Spleen (tissue), 11 donors: ENCODE measurements at regions not wholly inside any gene's neighbourhood (a gene's known extent, or its start where the extent isn't known, plus 50 kb on each side); places are given as distances from the start of the nearest gene placed in this dataset.

Experiments used
- DNase-seq: peaks from one replicate; pipeline ENCODE4 v3.0.0-alpha.2; 2020
- H3K27ac ChIP-seq, 8 donors: fragments of 200-600 bp; sonication (generic) in 7 of 8; 1 replicate in 4 of 8; 2 replicates in 4 of 8; pipeline versions ENCODE4 v1.5.0 to v1.8.0; 2016 to 2021; ENCODE audit warnings: inconsistent platforms in 4 of 8, mild to moderate bottlenecking in 4 of 8, moderate library complexity in 1 of 8
- H3K27me3 ChIP-seq, 7 donors: fragments of 200-600 bp; sonication (generic) in 6 of 7; replicated peaks in 1 of 7; 1 replicate in 4 of 7; 2 replicates in 3 of 7; pipeline versions ENCODE4 v1.5.0 to v1.8.0; 2016 to 2021; ENCODE audit warnings: inconsistent platforms in 3 of 7, mild to moderate bottlenecking in 1 of 7
- H3K36me3 ChIP-seq, 6 donors: fragments of 200-600 bp; sonication (generic) in 5 of 6; 1 replicate in 4 of 6; 2 replicates in 2 of 6; pipeline versions ENCODE4 v1.5.0 to v1.8.0; 2016 to 2021; ENCODE audit warnings: inconsistent platforms in 2 of 6
- H3K4me1 ChIP-seq, 6 donors: fragments of 200-600 bp; sonication (generic) in 5 of 6; 1 replicate in 3 of 6; 2 replicates in 3 of 6; pipeline versions ENCODE4 v1.5.0 to v1.8.0; 2016 to 2021; ENCODE audit warnings: inconsistent platforms in 3 of 6
- H3K4me3 ChIP-seq, 8 donors: fragments of 200-600 bp; sonication (generic) in 7 of 8; 1 replicate in 4 of 8; 2 replicates in 4 of 8; pipeline versions ENCODE4 v1.5.0 to v1.8.0; 2016 to 2021; ENCODE audit warnings: inconsistent platforms in 4 of 8, mild to moderate bottlenecking in 4 of 8, moderate library complexity in 2 of 8
- H3K9me3 ChIP-seq, 8 donors: fragments of 200-600 bp; sonication (generic) in 7 of 8; 1 replicate in 4 of 8; 2 replicates in 4 of 8; pipeline versions ENCODE4 v1.5.0 to v1.8.0; 2016 to 2021; ENCODE audit warnings: inconsistent platforms in 4 of 8
- POLR2A ChIP-seq, 3 donors: fragments of 450-650 bp; IDR thresholded peaks; one replicate each; pipeline ENCODE4 v1.5.1; 2017; ENCODE audit warnings: antibody characterized with exemption in 3 of 3, mild to moderate bottlenecking in 1 of 3
- POLR2AphosphoS5 ChIP-seq, 3 donors: sonication (generic); formaldehyde crosslinking; IDR thresholded peaks; one replicate each; pipeline ENCODE4 v1.5.1; 2017; ENCODE audit warnings: antibody characterized with exemption in 3 of 3
- WGBS, 5 donors: extraction: QIAGEN DNeasy Blood & Tissue Kit in 3 of 5; methylation state at CpG; one replicate each; pipeline versions ENCODE4 v1.1.5 to v1.1.7; 2013 to 2018; 5-methylcytosine and 5-hydroxymethylcytosine counted together
- intact Hi-C: fragments of 100-400 bp; cut with DNase I; formaldehyde crosslinking; loops from one replicate; pipeline ENCODE4 v1.15.0; 2023; ENCODE audit warnings: low total_unique reads
- TF ChIP-seq, protein P1 (sequence below), 11 experiments: fragments of 200-600 bp in 7 of 11; fragments of 450-650 bp in 4 of 11; sonication (generic) in 4 of 11; IDR thresholded peaks in 8 of 11; conservative IDR thresholded peaks in 3 of 11; 1 replicate in 7 of 11; 2 replicates in 4 of 11; pipeline versions ENCODE4 v1.4.0 to v1.8.0; 2016 to 2021; ENCODE audit warnings: antibody characterized with exemption in 11 of 11, inconsistent platforms in 4 of 11, mild to moderate bottlenecking in 1 of 11
- donor health status: healthy with polysubstance abuse.
- donor health status: DM: no; HTN: no; CAD: no; lungs with moderate emphysema.
- donor health status: DM: no; HTN: no; CAD: no.
- donor health status: Bipolar disorder and iron deficiency.
- donor health status: healthy.
- donor health status: DM: no; HTN: no; CAD: no.
- donor health status: DM: yes; HTN: yes; CAD: no.

DNA sequence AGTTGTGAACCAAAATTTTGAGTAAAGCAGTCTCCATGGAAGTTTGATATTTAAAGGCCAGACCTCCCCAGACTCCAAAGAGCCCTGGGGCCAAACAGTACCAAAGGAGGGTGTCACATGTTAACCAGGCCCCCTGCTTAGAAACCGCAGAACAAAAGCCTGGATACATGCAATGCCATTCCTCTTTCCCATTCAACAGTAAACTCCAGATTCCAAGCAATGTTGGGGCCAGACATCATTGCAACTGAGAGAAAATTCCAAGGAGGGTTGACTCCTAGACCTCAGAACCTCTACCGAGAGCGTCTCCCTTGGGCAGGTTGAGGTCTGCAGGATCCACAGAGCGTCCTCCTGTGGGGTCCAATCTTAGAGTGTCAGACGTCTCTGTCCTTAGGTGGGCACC is 404.4 kb upstream of the SYT4 start:
- intact Hi-C loops = no loop called here
- no peaks in the 10 kb centered on the region for H3K9me3 ChIP-seq
- WGBS, 5 donors = 84 to 93% (median 87%) methylated on average over 5 of the region's 5 CpGs

DNA sequence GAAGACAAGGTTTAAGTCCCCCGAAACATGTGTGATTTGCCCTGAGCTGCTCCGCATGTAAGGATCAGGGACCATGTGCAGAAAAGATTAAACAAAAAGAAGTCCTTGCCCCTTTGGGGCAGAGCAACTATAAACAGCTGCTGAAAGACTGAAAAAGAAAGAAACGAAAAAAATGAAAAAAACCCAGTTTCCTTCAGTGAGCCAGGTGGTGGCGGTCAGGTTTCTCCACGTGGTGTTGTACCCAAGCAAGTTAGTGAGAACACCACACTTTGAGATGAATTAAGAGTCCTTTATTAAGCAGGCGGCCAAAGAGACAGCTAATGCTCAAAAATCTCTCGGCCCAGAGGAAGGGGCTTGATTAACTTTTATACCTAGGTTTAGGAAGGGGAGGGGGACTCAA is 404.9 kb upstream of the SYT4 start:
- H3K36me3 ChIP-seq = no peaks in the 10 kb centered on the region
- no peaks in the 10 kb centered on the region for H3K27me3 ChIP-seq
- DNase-seq = no peak
- intact Hi-C loops = no loop called here
- H3K9me3 ChIP-seq = no peaks in the 10 kb centered on the region
- H3K4me1 ChIP-seq = no peaks in the 10 kb centered on the region
- H3K4me3 ChIP-seq = no peak overlapping the region
- TF ChIP-seq, protein P1, sequence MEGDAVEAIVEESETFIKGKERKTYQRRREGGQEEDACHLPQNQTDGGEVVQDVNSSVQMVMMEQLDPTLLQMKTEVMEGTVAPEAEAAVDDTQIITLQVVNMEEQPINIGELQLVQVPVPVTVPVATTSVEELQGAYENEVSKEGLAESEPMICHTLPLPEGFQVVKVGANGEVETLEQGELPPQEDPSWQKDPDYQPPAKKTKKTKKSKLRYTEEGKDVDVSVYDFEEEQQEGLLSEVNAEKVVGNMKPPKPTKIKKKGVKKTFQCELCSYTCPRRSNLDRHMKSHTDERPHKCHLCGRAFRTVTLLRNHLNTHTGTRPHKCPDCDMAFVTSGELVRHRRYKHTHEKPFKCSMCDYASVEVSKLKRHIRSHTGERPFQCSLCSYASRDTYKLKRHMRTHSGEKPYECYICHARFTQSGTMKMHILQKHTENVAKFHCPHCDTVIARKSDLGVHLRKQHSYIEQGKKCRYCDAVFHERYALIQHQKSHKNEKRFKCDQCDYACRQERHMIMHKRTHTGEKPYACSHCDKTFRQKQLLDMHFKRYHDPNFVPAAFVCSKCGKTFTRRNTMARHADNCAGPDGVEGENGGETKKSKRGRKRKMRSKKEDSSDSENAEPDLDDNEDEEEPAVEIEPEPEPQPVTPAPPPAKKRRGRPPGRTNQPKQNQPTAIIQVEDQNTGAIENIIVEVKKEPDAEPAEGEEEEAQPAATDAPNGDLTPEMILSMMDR (IDR thresholded peaks at IDR 0.05 in 8 of 11, conservative IDR thresholded peaks at IDR 0.05 in 3 of 11) = no peak
- TF ChIP-seq POLR2AphosphoS5 (IDR thresholded peaks at IDR 0.05) (no peak), POLR2A (IDR thresholded peaks at IDR 0.05) (no peak)
- 79 to 90% (median 86%) methylated on average over 7 of the region's 7 CpGs for WGBS, 5 donors
- no peak overlapping the region for H3K27ac ChIP-seq

More for the DNA sequence above, 404.4 kb upstream of the SYT4 start:
- Histone ChIP-seq H3K4me1 (no peaks in the 10 kb centered on the region), H3K27ac (no peak overlapping the region), H3K27me3 (no peaks in the 10 kb centered on the region), H3K4me3 (no peak overlapping the region), H3K36me3 (no peaks in the 10 kb centered on the region)
- TF ChIP-seq, protein P1 (IDR thresholded peaks at IDR 0.05 in 8 of 11, conservative IDR thresholded peaks at IDR 0.05 in 3 of 11) = no peak
- TF ChIP-seq POLR2A (IDR thresholded peaks at IDR 0.05) = no peak
- no peak for TF ChIP-seq POLR2AphosphoS5 (IDR thresholded peaks at IDR 0.05)
- no peak for DNase-seq

DNA sequence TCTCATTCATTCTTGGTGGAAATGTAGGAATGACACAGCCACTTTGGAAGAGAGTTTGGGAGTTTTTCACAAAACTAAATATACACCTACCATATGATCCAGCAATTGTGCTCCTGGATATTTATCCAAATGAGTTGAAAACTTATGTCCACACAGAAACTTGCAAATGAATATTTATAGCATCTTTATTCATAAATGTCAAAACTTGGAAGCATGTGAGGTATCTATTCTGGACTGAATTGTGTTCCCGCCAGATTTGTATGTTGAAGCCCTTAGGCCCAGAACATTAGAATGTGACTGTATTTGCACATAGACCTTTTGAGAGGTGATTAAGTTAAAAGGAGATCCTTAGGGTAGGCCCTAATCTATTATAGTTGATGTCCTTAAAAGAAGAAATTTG is 409.4 kb upstream of the SYT4 start:
- WGBS, 5 donors = 90 to 100% (median 97%) methylated on average over 1 of the region's 1 CpG

DNA sequence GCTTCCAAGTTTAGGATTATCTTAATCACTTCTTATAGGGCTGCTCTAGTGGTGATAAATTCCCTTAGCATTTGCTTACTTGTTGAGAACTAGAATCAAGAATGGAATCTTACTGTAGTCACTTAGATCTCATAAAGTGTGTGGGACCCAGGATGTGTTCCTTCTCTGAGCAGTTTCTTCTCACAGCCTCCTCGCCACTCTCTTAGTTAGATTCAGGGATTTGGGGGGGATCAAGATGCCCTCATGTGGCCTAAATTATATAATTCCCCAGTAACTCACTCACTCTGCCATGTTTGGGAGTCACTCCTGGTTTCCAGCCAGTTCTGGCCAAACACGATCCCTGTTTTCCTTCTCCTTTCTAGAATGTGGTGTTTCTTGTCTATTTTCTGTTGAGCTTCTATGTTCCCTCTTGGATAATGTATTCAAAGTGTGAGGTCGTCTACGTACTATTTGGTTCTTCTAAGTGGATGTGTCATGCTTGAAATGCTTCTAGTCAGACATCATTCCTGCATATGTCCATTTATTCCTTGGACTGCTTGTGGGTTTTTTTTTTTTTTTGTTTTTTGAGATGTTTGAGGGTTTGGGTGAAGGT is 414.9 kb upstream of the SYT4 start:
- H3K4me1 ChIP-seq = no peaks in the 10 kb centered on the region
- no peaks in the 10 kb centered on the region for H3K27me3 ChIP-seq
- WGBS, 5 donors = 81 to 93% (median 82%) methylated on average over 4 of the region's 4 CpGs
- H3K36me3 ChIP-seq = no peaks in the 10 kb centered on the region
- TF ChIP-seq POLR2AphosphoS5 (IDR thresholded peaks at IDR 0.05) = no peak
- TF ChIP-seq, protein P1 (IDR thresholded peaks at IDR 0.05 in 8 of 11, conservative IDR thresholded peaks at IDR 0.05 in 3 of 11) = no peak
- no peak for TF ChIP-seq POLR2A (IDR thresholded peaks at IDR 0.05)
- DNase-seq = no peak
- intact Hi-C loops = no loop called here
- H3K27ac ChIP-seq = no peak overlapping the region
- no peak overlapping the region for H3K4me3 ChIP-seq
- H3K9me3 ChIP-seq = peaks cover 0 to 17% (median 11%) of the 10 kb centered on the region in 8 donors

More for the DNA sequence above, 409.4 kb upstream of the SYT4 start:
- Histone ChIP-seq H3K27ac (no peak overlapping the region), H3K27me3 (no peaks in the 10 kb centered on the region), H3K36me3 (no peaks in the 10 kb centered on the region), H3K4me1 (no peaks in the 10 kb centered on the region), H3K4me3 (no peak overlapping the region), H3K9me3 (peaks cover 0 to 13% (median 10%) of the 10 kb centered on the region in 8 donors)
- TF ChIP-seq, protein P1 (IDR thresholded peaks at IDR 0.05 in 8 of 11, conservative IDR thresholded peaks at IDR 0.05 in 3 of 11) = no peak
- TF ChIP-seq POLR2AphosphoS5 (IDR thresholded peaks at IDR 0.05) (no peak), POLR2A (IDR thresholded peaks at IDR 0.05) (no peak)
- DNase-seq = no peak
- intact Hi-C loops = no loop called here
